ENCODE measurements at regions not wholly inside any gene's neighbourhood (a gene's known extent, or its start where the extent isn't known, plus 50 kb on each side); places are given as distances from the start of the nearest gene placed in this dataset.

DNA sequence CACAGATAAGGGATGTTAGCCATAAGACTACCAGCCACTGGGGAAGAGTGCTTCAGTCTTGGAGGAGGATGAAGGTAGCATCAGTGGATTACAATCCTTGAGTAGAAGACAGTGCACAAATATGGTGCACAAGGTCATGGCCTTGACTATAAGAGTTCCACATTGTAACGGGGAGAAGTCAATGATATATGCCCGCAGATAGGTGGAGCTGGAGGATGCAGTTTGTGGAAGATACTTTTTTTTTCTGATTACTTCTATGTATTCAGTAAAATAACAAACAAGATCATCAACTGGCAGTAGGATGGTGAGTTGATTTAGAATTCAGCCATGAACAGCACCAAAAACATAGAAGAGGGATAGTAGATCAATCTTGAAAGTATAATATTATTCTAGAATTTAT lies 926.8 kb upstream of the MIR17HG start:
- TF ChIP-seq, protein P1, sequence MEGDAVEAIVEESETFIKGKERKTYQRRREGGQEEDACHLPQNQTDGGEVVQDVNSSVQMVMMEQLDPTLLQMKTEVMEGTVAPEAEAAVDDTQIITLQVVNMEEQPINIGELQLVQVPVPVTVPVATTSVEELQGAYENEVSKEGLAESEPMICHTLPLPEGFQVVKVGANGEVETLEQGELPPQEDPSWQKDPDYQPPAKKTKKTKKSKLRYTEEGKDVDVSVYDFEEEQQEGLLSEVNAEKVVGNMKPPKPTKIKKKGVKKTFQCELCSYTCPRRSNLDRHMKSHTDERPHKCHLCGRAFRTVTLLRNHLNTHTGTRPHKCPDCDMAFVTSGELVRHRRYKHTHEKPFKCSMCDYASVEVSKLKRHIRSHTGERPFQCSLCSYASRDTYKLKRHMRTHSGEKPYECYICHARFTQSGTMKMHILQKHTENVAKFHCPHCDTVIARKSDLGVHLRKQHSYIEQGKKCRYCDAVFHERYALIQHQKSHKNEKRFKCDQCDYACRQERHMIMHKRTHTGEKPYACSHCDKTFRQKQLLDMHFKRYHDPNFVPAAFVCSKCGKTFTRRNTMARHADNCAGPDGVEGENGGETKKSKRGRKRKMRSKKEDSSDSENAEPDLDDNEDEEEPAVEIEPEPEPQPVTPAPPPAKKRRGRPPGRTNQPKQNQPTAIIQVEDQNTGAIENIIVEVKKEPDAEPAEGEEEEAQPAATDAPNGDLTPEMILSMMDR (IDR thresholded peaks at IDR 0.05): no peak
- TF ChIP-seq POLR2AphosphoS5 (IDR thresholded peaks at IDR 0.05) (no peak), POLR2A (IDR thresholded peaks at IDR 0.05) (no peak)

All from prostate gland (tissue), 2 donors.